Testis (tissue), 2 donors: ENCODE measurements at regions not wholly inside any gene's neighbourhood (a gene's known extent, or its start where the extent isn't known, plus 50 kb on each side); places are given as distances from the start of the nearest gene placed in this dataset.

ENCODE experiments used
- POLR2A ChIP-seq: fragments of 450-650 bp; IDR thresholded peaks from one replicate; pipeline ENCODE4 v1.6.1; 2017; ENCODE audit warnings: antibody characterized with exemption, mild to moderate bottlenecking, moderate library complexity
- TF ChIP-seq, protein P1 (sequence below), 3 experiments: fragments of 450-650 bp in 2 of 3; fragments of 200-600 bp in 1 of 3; sonication (generic) in 1 of 3; IDR thresholded peaks; one replicate each; pipeline ENCODE4 v1.5.1; 2016 to 2019; ENCODE audit warnings: antibody characterized with exemption in 3 of 3, mild to moderate bottlenecking in 2 of 3, moderate library complexity in 1 of 3

DNA sequence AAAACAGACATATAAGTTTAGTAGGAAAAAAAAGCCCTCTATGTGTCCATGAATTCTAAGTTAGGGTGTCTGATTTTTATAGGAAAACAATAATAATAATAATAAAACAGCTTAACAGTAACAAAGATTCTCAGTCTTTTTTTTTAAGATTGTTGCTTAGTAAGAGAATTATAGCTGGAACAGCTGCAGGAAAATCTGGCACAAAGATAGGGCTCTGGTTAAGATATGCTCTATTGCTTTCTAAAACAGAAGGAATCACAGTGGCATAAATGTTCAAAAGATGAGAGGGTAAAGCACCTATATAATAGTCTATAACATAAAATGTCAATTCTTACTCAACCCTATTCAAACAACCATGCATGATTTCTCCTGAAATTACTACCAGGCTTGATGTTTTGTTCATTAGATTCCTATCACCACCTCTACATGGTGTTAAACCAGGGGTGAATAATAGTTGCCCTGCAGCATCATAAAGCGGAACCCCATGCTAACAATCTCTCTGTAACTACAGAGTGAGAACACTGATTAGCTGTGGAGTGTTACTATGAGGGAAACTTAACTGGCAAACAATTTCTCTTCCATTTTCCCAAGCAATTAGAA lies 541.4 kb upstream of the MIR17HG start:
- TF ChIP-seq, protein P1, sequence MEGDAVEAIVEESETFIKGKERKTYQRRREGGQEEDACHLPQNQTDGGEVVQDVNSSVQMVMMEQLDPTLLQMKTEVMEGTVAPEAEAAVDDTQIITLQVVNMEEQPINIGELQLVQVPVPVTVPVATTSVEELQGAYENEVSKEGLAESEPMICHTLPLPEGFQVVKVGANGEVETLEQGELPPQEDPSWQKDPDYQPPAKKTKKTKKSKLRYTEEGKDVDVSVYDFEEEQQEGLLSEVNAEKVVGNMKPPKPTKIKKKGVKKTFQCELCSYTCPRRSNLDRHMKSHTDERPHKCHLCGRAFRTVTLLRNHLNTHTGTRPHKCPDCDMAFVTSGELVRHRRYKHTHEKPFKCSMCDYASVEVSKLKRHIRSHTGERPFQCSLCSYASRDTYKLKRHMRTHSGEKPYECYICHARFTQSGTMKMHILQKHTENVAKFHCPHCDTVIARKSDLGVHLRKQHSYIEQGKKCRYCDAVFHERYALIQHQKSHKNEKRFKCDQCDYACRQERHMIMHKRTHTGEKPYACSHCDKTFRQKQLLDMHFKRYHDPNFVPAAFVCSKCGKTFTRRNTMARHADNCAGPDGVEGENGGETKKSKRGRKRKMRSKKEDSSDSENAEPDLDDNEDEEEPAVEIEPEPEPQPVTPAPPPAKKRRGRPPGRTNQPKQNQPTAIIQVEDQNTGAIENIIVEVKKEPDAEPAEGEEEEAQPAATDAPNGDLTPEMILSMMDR (IDR thresholded peaks at IDR 0.05) = no peak
- TF ChIP-seq POLR2A = no peak
